HG02642 (cell line): ENCODE measurements at regions not wholly inside any gene's neighbourhood (a gene's known extent, or its start where the extent isn't known, plus 50 kb on each side); places are given as distances from the start of the nearest gene placed in this dataset.
"Not testable (repeated sequence)": the region's sequence is repeated elsewhere in the genome, so short reads cannot be mapped to it uniquely, and the experiment has no call there.

Source experiments
- ATAC-seq: cut with Tn5 transposase; IDR thresholded peaks from one replicate; pipeline ENCODE4 v1.9.1; 2021; ENCODE audit warnings: mild to moderate bottlenecking; ENCODE audit not compliant: unreplicated experiment, poor library complexity

GRCh38 chr16:16610389-16610967 is 231.5 kb downstream of the NPIPA7 start:
- not testable (repeated sequence) for ATAC-seq

GRCh38 chr16:16613212-16613611 is 234.3 kb downstream of the NPIPA7 start:
- not testable (repeated sequence) for ATAC-seq

- not testable (repeated sequence) for ATAC-seq
Observed at GRCh38 chr16:16614484-16614883, 235.5 kb downstream of the NPIPA7 start.

- not testable (repeated sequence) for ATAC-seq
Observed at GRCh38 chr16:16618963-16619465, 240.1 kb downstream of the NPIPA7 start.

DNA sequence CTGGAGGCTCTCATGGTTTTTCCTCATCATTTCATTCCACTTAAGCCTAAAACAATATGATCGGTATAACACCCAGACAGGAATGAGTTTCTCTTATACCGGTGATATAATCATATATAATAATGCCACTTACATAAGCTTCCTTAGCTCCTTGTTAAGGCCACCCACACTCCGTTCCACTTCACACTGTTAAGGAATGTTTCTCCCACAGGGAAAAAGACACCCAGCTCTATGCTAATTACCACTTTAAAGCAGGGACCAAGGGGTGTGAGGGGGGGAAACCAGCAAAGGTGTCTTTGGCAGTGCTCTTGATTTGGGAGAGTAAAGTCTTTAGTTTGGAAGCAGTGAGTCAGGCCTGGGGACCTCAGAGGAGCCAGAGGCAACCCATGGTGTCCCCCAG is 245.4 kb downstream of the NPIPA7 start:
- not testable (repeated sequence) for ATAC-seq

DNA sequence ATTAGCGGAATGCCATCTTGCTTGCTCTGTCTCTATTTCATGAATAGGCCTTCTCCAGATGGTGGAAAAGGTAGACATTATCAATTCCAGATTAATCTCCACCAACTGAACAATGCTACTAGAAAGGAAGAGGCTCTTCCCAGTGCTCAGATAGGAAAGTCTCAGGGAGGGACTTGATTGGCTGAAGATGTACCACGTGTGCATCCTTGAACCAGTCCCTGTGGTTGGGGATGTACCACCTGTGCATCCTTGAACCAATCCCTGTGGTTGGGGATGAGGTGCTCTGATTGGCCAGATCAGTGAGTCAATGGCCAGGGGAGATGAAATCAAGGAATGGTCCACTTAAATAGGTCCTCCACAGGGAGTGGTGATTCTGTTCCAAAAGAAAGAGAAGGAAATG is 246.2 kb downstream of the NPIPA7 start:
- not testable (repeated sequence) for ATAC-seq

DNA sequence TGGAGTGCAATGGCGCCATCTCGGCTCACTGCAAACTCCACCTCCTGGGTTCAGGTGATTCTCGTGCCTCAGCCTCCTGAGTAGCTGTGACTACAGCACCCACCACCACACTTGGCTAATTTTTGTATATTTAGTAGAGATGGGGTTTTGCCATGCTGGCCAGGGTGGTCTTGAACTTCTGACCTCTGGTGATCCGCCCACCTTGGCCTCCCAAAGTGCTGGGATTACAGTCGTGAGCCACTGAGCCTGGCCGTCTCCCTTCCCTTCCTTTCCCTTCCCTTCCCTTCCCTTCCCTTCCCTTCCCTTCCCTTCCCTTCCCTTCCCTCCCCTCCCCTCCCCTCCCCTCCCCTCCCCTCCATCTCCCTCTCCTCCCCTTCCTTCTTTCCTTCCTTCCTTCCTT is 248.9 kb downstream of the NPIPA7 start:
- ATAC-seq, result not testable (repeated sequence)

DNA sequence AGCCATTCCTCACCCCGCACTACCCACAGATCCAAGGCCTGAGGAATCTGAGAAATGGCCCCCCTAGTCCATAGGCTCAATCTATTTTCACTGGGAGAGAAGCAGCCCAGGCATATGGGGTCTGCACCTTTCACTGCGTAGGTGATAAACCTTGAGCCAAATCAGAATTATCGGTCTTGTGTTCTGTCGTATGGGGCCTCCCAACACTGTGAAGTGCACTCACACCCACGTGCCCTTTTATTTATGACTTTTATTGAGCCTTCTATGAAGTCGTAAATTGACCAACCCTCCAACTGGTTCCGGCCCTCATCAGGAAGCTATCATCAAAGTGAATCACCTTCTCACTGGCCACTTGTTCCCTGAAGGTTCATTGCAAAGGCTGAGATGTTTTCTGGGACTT is 259.3 kb downstream of the NPIPA7 start:
- ATAC-seq, result not testable (repeated sequence)

- ATAC-seq, result not testable (repeated sequence)
Observed at GRCh38 chr16:16638714-16639113, 259.8 kb downstream of the NPIPA7 start.

- not testable (repeated sequence) for ATAC-seq
Observed at GRCh38 chr16:16643828-16644227, 264.9 kb downstream of the NPIPA7 start.

DNA sequence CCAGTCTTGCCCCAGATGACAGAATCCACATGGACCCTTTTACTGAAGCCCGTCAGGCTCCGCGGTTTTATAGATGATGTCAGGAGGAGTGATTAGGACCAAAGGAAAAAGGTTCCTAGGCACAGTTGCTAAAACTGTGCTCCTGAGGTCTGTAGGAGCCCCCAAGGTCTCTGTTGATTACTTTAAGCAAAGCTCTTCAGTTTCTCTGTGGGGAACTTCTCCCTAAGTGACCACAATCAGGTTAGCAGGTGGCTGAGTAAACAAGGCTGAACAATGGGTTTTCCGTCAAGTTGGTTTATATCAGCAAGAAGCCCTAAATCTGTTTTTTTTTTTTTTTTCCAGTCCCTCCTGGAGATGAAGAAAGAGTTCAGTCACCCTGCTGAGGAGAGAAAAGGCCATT is 269.1 kb downstream of the NPIPA7 start:
- not testable (repeated sequence) for ATAC-seq

DNA sequence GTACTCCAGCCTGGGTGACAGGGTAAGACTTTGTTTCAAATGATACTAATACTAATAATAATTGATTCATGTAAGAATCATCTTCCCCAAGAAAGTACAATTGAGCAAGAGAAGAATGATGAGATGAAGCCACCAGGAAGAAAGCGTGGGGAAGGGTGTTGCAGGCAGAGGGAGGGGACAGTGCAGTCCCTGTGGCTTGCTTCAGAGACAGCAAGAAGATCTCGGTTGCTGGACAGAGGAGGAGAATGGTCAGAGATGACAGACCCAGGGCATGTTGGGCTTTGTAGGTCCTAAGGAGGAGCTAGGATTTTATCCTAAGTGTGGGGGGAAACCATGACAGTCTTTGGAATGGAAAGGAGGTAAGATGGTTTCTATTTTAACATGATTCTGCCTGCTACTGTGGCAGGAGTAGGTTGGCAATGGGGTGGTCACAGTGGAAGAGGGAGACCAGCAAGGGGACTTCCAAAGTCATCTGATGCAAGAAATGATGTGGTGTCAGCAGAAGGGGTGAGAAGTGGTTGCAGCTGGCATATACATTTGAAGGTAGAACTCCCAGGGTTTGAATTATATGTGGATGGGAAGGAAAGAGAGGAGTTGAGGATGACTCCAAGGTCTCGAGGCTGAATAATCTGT is 293.4 kb downstream of the NPIPA7 start:
- not testable (repeated sequence) for ATAC-seq

GRCh38 chr16:16674820-16675219 is 295.9 kb downstream of the NPIPA7 start:
- not testable (repeated sequence) for ATAC-seq

DNA sequence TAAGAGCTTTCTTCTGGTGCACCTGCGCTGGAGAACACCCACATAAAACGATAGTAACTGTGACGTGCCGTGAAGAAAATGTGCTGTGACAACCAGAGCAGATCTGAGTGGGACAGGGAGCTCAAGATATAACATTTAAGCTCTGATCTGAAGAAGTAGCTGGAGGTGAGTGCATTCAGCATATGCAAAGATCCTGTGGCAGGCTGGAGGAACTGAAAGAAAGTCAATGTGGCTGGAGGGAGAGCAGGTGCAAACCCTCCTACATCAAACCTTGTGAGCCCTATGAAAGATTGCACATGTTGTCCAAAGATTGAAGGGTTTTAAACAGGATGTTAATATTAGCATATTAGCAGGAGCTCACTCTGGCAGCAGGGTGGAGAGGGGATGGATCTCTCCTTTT is 342.9 kb downstream of the NPIPA7 start:
- ATAC-seq, result not testable (repeated sequence)

DNA sequence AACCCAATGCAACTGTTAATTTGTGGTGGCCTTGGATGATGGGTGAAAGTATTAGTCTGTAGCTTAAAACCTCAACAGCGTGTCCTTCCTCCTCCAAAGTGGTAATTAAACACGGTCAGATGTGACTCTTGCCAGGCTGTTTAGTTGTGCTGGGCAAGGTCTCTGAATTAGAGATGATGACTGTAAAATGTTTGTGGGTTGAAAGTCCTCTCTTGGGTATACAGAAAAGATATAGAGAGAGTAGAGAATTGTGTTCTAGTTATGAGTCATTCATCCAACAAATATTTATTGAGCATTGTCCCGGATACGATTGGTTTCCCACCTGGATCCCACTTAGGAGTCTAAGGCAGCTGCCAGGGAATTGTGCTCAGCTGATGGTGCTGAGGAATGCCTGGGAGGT is 343.7 kb downstream of the NPIPA7 start:
- not testable (repeated sequence) for ATAC-seq

GRCh38 chr16:16723819-16724519 is 345.0 kb downstream of the NPIPA7 start:
- ATAC-seq, result not testable (repeated sequence)

GRCh38 chr16:16727048-16727447 is 348.1 kb downstream of the NPIPA7 start:
- ATAC-seq, result not testable (repeated sequence)

- not testable (repeated sequence) for ATAC-seq
Observed at GRCh38 chr16:16742573-16742972, 363.6 kb downstream of the NPIPA7 start.

DNA sequence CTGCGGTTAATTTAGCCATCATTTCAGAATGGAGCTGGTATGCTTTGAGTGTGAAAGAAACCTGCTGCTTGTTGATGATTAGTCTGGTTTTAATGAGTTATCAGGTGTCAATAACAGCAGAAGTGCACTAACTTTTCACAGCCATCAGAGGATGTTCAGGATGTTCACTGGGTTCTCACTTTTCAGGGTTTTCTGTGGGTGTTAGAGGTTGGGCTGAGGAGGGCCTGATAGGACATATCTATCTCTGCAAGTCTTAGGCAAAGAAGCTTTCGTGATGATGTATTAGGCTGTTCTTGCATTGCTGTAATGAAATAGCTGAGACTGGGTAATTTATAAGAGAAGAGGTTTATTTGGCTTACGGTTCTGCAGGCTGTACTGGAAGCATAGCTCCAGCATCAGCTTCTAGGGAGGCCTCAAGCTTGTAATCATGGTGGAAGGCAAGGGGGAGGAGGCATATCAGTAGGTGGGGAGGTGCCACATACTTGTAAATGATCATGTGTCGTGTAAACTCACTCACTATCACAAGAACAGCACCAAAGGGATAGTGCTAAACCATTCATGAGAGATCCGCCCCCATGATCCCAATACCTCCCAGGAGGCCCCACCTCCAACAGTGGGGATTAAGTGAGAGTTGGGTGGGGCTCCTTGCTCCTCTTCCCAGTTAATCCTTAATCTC is 376.2 kb downstream of the NPIPA7 start:
- not testable (repeated sequence) for ATAC-seq

- no peak for ATAC-seq
Observed at GRCh38 chr16:16763449-16763848, 384.5 kb downstream of the NPIPA7 start.

- ATAC-seq, result not testable (repeated sequence)
Observed at GRCh38 chr16:16770717-16771116, 391.8 kb downstream of the NPIPA7 start.
